ENCODE measurements at regions not wholly inside any gene's neighbourhood (a gene's known extent, or its start where the extent isn't known, plus 50 kb on each side); places are given as distances from the start of the nearest gene placed in this dataset.

DNA sequence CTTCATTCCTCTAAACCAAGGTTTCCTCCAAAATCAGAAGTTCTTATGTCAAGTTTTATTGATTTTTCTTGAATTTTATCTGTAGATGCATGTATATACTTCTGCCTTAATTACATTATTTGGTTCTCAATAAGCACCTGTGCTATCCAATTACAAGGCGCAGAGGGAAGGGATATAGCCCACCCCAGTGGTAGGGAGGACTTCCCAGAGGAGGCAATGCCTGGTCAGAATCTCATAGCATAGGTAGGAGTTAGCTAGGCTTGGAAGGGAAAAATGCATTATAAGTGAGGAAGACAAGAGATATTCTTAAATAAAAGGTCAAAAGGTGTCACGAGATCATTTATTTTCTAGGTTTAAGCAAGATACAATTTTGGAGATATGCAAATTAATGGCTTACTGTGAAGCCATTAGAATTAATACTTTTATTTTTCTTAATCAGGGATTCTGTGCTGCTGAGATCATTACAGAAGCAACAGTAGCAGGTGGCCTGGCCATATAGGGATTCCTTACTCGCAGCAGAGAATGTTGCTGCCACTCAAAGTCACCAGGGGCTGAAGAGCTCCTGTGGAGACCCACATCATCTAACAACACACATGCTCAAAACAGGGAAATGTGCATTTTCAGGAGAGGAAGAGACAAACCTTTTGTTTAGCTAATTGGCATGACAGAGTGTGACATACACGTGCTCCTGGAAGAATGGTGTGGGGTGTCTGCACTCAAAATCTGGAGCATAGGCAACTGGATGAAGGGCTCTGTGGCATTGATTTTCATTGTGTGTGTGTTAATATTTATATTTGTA is 178.3 kb downstream of the ATG4C start:
- no peak for DNase-seq (ENCODE audit: extremely low read depth, insufficient read length)
- no peaks in the 10 kb centered on the region; the same call in 1 of the 2 replicates for H3K27me3 ChIP-seq (replicated peaks; ENCODE audit: control insufficient read depth, insufficient read depth, low read length)
- H3K4me3 ChIP-seq (replicated peaks; ENCODE audit: low read depth, low read length) = no peak overlapping the region
- no peaks in the 10 kb centered on the region for H3K36me3 ChIP-seq (ENCODE audit: control insufficient read depth, insufficient read depth, low read length)
- TF ChIP-seq, protein P1, sequence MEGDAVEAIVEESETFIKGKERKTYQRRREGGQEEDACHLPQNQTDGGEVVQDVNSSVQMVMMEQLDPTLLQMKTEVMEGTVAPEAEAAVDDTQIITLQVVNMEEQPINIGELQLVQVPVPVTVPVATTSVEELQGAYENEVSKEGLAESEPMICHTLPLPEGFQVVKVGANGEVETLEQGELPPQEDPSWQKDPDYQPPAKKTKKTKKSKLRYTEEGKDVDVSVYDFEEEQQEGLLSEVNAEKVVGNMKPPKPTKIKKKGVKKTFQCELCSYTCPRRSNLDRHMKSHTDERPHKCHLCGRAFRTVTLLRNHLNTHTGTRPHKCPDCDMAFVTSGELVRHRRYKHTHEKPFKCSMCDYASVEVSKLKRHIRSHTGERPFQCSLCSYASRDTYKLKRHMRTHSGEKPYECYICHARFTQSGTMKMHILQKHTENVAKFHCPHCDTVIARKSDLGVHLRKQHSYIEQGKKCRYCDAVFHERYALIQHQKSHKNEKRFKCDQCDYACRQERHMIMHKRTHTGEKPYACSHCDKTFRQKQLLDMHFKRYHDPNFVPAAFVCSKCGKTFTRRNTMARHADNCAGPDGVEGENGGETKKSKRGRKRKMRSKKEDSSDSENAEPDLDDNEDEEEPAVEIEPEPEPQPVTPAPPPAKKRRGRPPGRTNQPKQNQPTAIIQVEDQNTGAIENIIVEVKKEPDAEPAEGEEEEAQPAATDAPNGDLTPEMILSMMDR (IDR thresholded peaks at IDR 0.05; ENCODE audit: insufficient read depth, low read length, poor library complexity, severe bottlenecking) = no peak

DNA sequence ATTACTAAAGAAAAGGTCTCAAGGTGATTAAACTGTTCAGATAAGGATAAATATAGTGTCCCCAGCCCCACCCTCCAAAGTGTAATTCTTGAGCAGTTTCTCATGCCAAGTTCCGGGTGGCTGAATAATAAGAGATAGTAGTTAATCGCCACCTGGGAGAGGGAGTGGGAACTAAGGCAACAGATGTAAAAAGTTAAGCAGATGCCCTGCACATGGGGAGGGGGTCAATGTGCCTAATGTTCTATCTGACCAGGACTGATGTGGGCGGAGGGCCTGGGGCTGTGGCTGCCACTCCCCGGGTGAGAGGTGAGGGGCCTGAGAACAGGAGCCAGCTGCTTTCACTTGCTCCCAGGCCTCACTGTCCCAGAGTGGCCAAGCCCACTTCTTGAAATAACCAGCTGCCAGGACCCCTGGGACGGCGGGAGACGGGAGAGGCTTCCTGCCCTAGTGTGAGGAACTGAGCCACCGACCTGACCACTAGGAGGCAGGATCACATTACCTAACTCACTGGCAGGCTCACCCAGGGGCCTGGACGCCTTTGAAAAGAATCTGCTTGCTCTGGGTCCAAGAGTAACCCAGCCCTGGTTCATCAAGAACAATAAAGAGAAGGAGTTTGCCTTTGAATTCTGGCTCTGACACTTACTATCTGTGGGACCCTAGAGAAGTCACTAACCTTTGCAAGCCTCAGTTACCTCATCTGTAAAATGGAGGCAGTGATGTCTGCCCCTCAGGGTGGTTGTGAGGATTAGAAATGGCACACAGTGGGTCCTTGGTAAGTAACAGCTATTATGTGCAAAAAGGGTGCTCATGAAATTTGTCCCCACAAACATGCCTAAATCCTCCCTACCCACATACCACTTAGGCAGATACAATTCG is 179.2 kb downstream of the ATG4C start:
- Histone ChIP-seq H3K36me3 (ENCODE audit: control insufficient read depth, insufficient read depth, low read length) (no peaks in the 10 kb centered on the region), H3K27me3 (replicated peaks; ENCODE audit: control insufficient read depth, insufficient read depth, low read length) (no peaks in the 10 kb centered on the region), H3K4me3 (replicated peaks; ENCODE audit: low read depth, low read length) (no peak overlapping the region)
- DNase-seq (ENCODE audit: extremely low read depth, insufficient read length) = peak; percentile 18
- TF ChIP-seq, protein P1 (IDR thresholded peaks at IDR 0.05; ENCODE audit: insufficient read depth, low read length, poor library complexity, severe bottlenecking) = peak; percentile 72

DNA sequence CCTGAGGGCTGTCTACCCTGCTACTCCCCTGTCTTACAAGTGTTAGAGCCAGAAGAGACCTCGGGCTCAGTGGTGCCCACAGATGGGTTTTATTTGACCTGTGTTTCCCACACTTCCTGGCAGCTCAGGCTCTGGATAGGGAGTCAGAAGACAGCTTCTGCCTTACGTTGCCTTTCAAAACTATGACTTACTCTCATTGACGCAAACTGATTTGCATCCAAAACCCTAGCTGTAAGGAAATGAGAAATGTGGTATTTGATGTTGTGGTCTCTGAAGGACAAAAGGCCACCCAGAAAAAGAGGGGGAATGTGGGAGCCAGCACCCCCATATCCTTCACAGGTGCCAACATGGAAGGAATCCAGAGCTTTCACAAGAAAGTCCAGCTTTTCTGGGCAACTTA is 180.2 kb downstream of the ATG4C start:
- DNase-seq (ENCODE audit: extremely low read depth, insufficient read length) = peak; percentile 26
- Histone ChIP-seq H3K36me3 (ENCODE audit: control insufficient read depth, insufficient read depth, low read length) (no peaks in the 10 kb centered on the region), H3K27me3 (replicated peaks; ENCODE audit: control insufficient read depth, insufficient read depth, low read length) (no peaks in the 10 kb centered on the region), H3K4me3 (replicated peaks; ENCODE audit: low read depth, low read length) (no peak overlapping the region)
- TF ChIP-seq, protein P1 (IDR thresholded peaks at IDR 0.05; ENCODE audit: insufficient read depth, low read length, poor library complexity, severe bottlenecking) = no peak

DNA sequence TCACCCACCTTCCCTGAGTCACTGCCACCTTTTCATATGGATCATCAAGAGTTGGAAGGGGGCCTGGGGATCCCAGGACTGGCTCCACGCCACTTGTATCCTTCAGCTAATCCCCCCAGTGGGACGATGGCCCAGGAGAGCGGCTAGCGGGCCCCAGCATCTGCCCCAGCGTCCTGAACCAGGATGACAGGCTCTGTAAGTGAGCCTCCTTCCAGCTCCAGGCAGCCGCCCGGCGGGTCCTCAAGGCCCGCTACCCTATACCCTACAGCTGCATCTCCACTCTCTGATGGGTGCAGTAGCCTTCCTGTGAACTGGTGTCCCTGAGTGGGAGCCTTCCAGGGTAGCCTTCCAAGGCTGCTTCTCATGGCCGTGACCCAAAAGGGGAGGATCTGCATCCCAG is 183.1 kb downstream of the ATG4C start:
- Histone ChIP-seq H3K36me3 (ENCODE audit: control insufficient read depth, insufficient read depth, low read length) (no peaks in the 10 kb centered on the region), H3K27me3 (replicated peaks; ENCODE audit: control insufficient read depth, insufficient read depth, low read length) (no peaks in the 10 kb centered on the region), H3K4me3 (replicated peaks; ENCODE audit: low read depth, low read length) (no peak overlapping the region)
- DNase-seq (ENCODE audit: extremely low read depth, insufficient read length) = no peak
- TF ChIP-seq, protein P1 (IDR thresholded peaks at IDR 0.05; ENCODE audit: insufficient read depth, low read length, poor library complexity, severe bottlenecking) = no peak

DNA sequence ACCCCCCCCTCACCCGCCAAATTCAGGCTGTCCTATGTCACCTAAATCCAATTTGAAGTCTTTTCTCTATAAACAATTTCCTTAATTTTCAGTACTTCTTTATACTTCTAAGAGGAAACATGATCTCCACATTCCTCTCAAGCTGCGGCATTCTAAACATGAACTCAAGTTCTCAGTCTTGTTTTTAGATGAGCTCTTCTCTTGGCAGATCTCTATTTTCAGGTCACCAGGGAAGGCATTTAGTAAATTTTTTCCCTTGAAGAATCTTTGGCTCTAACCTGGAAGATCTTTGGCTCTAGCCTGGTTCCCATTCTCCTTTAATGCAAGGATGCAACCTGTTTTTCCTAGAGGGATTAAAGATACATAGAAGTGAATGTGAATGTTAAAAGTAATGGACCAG is 193.4 kb downstream of the ATG4C start:
- no peaks in the 10 kb centered on the region; the same call in 1 of the 2 replicates for H3K27me3 ChIP-seq (replicated peaks; ENCODE audit: control insufficient read depth, insufficient read depth, low read length)
- DNase-seq (ENCODE audit: extremely low read depth, insufficient read length) = no peak
- TF ChIP-seq, protein P1 (IDR thresholded peaks at IDR 0.05; ENCODE audit: insufficient read depth, low read length, poor library complexity, severe bottlenecking) = no peak

More for the DNA sequence above, 193.4 kb downstream of the ATG4C start:
- Histone ChIP-seq H3K4me3 (replicated peaks; ENCODE audit: low read depth, low read length) (no peak overlapping the region), H3K36me3 (ENCODE audit: control insufficient read depth, insufficient read depth, low read length) (no peaks in the 10 kb centered on the region)

Measured in GM06990 (cell line).